Right lobe of liver (tissue), 6 donors: ENCODE measurements at regions not wholly inside any gene's neighbourhood (a gene's known extent, or its start where the extent isn't known, plus 50 kb on each side); places are given as distances from the start of the nearest gene placed in this dataset.

Experiments used
- ATAC-seq, 4 donors: fragments of 200-7000 bp; cut with Tn5 transposase; one replicate each; pipeline ENCODE4 v1.9.1; 2020; ENCODE audit warnings: mild to moderate bottlenecking in 4 of 4, moderate library complexity in 4 of 4
- DNase-seq, 3 donors: peaks; one replicate each; pipeline ENCODE4 v3.0.0-alpha.2; 2020
- H3K27ac ChIP-seq, 3 donors: fragments of 200-600 bp; one replicate each; pipeline ENCODE4 v1.8.0; 2022
- H3K27me3 ChIP-seq, 2 donors: fragments of 200-600 bp; one replicate each; pipeline ENCODE4 v1.8.0; 2022
- H3K36me3 ChIP-seq, 4 donors: fragments of 200-600 bp; sonication (generic) in 1 of 4; one replicate each; pipeline versions ENCODE4 v1.5.1 to v1.8.0; 2017 to 2022; ENCODE audit warnings: control low read depth in 1 of 4
- H3K4me1 ChIP-seq, 4 donors: fragments of 200-600 bp; sonication (generic) in 1 of 4; one replicate each; pipeline versions ENCODE4 v1.5.1 to v1.8.0; 2017 to 2022; ENCODE audit warnings: control low read depth in 1 of 4
- H3K4me3 ChIP-seq, 3 donors: fragments of 200-600 bp; one replicate each; pipeline ENCODE4 v1.8.0; 2022
- H3K9me3 ChIP-seq, 4 donors: fragments of 200-600 bp; sonication (generic) in 1 of 4; one replicate each; pipeline versions ENCODE4 v1.5.1 to v1.8.0; 2017 to 2022; ENCODE audit warnings: control low read depth in 1 of 4
- CTCF ChIP-seq, 4 donors: fragments of 200-600 bp in 3 of 4; fragments of 450-650 bp in 1 of 4; IDR thresholded peaks; one replicate each; pipeline versions ENCODE4 v1.5.1 to v1.8.0; 2016 to 2022; ENCODE audit warnings: antibody characterized with exemption in 4 of 4, mild to moderate bottlenecking in 2 of 4
- POLR2A ChIP-seq: fragments of 450-650 bp; IDR thresholded peaks from one replicate; pipeline ENCODE4 v1.6.1; 2017; ENCODE audit warnings: antibody characterized with exemption, mild to moderate bottlenecking
- WGBS: methylation state at CpG from one replicate; pipeline ENCODE4 v1.1.6; 2018; ENCODE audit warnings: low coverage, low lambda C conversion rate; ENCODE audit not compliant: insufficient coverage; ENCODE audit errors: missing lambda C conversion rate; 5-methylcytosine and 5-hydroxymethylcytosine counted together
- intact Hi-C, 2 donors: fragments of 100-400 bp; cut with DNase I; formaldehyde crosslinking; loops; one replicate each; pipeline versions ENCODE4 v1.11.2 to v1.14.1; 2022
- donor health status: DM: no; HTN: yes; CAD: no.
- donor health status: DM: no; HTN: no; CAD: no.
- donor health status: DM: no; HTN: no; CAD: no.
- donor health status: DM: no; HTN: yes; CAD: no.
- donor health status: DM: no; HTN: yes; CAD: no.

- ATAC-seq, result no peak
- Histone ChIP-seq H3K27ac (no peak overlapping the region), H3K36me3 (no peaks in the 10 kb centered on the region), H3K4me1 (no peaks in the 10 kb centered on the region), H3K27me3 (no peaks in the 10 kb centered on the region), H3K9me3 (no peaks in the 10 kb centered on the region), H3K4me3 (no peak overlapping the region)
- DNase-seq, result no peak
- TF ChIP-seq CTCF (IDR thresholded peaks at IDR 0.05), result no peak
- no peak for TF ChIP-seq POLR2A
- 18% methylated on average over 1 of the region's 1 CpG for WGBS
- intact Hi-C loops, result no loop called here
These were observed 342.1 kb upstream of the CTSO start for GRCh38 chr4:156295676-156296195.

- intact Hi-C loops, result no loop called here
- no peaks in the 10 kb centered on the region for H3K9me3 ChIP-seq
- 15% methylated on average over 2 of the region's 2 CpGs for WGBS
- DNase-seq (no peak), ATAC-seq (peak; percentile 47 to 94 (median 70))
- H3K27ac ChIP-seq, result no peak overlapping the region
- no peaks in the 10 kb centered on the region for H3K27me3 ChIP-seq
- TF ChIP-seq CTCF (IDR thresholded peaks at IDR 0.05) (peak; percentile 18 to 52 (median 30)), POLR2A (no peak)
- H3K36me3 ChIP-seq, result no peaks in the 10 kb centered on the region
- no peaks in the 10 kb centered on the region for H3K4me1 ChIP-seq
- H3K4me3 ChIP-seq, result no peak overlapping the region
These were observed 340.9 kb upstream of the CTSO start for GRCh38 chr4:156294577-156294976.

GRCh38 chr4:156293657-156294297, 340.1 kb upstream of the CTSO start:
- Histone ChIP-seq H3K27ac (no peak overlapping the region), H3K36me3 (no peaks in the 10 kb centered on the region), H3K4me1 (no peaks in the 10 kb centered on the region), H3K4me3 (no peak overlapping the region), H3K9me3 (no peaks in the 10 kb centered on the region), H3K27me3 (no peaks in the 10 kb centered on the region)
- intact Hi-C loops, result no loop called here
- no peak for DNase-seq
- WGBS, result 68% methylated on average over 1 of the region's 1 CpG
- ATAC-seq, result no peak
- TF ChIP-seq POLR2A (no peak), CTCF (IDR thresholded peaks at IDR 0.05) (no peak)

- intact Hi-C loops, result no loop called here
These were observed 337.7 kb upstream of the CTSO start for GRCh38 chr4:156291317-156291716.

More at GRCh38 chr4:156291317-156291716, 337.7 kb upstream of the CTSO start:
- ATAC-seq (no peak), DNase-seq (no peak)
- no peak overlapping the region for H3K4me3 ChIP-seq
- no peaks in the 10 kb centered on the region for H3K4me1 ChIP-seq
- no peaks in the 10 kb centered on the region for H3K36me3 ChIP-seq
- H3K9me3 ChIP-seq, result no peaks in the 10 kb centered on the region
- TF ChIP-seq POLR2A (no peak), CTCF (IDR thresholded peaks at IDR 0.05) (no peak)
- 5% methylated on average over 1 of the region's 1 CpG for WGBS
- H3K27ac ChIP-seq, result no peak overlapping the region
- H3K27me3 ChIP-seq, result no peaks in the 10 kb centered on the region
